DMS 273 treated with DMSO at 0.1 percent for 48 hours (cell line): ENCODE measurements at regions not wholly inside any gene's neighbourhood (a gene's known extent, or its start where the extent isn't known, plus 50 kb on each side); places are given as distances from the start of the nearest gene placed in this dataset.

ENCODE experiments used
- DNase-seq: peaks from one replicate; lab custom pipeline; 2025; lab: John Stamatoyannopoulos, UW

DNA sequence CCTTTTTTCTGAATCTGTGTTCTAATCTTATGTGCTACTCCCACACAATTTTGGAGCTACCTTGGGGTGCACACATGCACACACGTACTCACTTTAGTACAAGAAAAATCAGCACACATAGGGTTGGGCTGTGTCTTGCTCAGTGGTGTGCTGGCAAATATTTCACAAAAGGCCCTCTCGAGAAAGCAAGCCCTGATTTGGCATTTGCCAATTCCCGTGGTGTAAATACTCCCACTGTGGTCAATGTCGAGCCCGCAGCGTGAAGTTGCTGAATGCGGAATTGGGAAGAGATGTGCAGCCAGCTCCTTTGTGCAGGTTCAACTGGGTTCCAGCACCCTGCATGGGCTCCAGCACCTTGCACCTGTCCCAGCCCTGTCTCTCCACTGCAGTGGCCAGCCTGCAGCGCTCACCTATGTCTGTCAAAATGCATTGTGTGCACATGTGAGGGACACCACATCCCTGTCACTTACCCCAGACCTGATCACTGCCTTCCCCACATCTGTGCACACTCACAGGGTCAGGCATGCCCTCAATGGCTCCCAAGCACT is 78.4 kb upstream of the WNT4 start:
- DNase-seq: no peak

DNA sequence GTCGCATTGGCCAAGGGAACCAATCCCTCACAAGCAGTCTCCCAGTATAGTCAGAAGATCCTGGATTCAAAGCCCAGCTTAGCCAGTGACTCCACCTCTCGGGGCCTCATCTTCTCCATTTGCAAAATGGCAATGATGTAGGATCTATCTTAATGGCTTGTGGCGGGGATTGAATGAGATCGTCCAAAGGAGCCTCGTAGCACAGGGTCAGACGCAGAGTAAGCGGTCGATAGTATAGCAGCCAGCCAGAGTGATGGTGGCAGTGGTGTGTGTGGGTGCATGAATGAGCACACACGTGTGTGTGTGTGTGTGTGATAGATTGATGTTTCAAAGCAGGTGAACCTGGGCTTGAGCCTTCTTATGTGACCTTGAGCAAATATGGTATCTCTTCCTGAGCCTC is 79.8 kb upstream of the WNT4 start:
- DNase-seq: no peak

DNA sequence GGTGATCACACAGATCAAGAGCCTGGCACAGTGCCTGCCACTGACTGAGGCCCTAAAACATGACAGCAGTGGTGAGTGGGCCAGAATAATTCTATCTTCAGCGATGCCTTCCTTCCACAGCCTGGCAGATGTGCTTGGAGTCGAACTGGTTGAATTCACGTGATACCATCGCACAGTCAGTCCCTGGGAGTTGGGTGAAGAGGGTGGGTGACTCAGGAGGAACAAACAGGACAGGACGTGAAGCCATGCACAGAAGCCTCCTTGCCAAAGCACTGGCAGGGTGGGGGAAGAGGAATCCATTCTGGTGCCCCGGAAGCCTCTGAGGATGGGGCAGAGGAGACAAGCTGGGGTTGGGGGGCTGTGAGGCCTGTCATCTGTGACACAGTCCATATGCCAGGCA is 80.3 kb upstream of the WNT4 start:
- no peak for DNase-seq

DNA sequence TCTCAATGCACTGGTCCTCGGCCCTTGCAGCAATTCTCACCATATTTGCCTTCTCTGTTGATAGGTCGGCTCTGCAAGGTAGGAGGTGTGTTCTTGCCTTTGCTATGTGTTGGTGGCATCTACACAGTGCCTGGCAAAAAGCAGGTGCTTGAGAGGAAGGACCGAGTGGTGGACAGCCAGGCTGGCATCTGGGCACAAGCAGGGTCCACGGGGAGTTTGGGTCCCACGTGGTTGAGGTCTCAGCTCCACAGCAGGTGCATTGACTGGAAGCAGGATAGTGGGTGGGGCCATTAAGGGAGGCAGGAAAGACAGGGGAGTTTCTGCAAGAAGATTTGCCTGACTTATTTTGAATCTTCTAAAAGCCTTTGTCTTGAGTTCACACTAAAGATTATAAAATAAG is 81.2 kb upstream of the WNT4 start:
- no peak for DNase-seq

DNA sequence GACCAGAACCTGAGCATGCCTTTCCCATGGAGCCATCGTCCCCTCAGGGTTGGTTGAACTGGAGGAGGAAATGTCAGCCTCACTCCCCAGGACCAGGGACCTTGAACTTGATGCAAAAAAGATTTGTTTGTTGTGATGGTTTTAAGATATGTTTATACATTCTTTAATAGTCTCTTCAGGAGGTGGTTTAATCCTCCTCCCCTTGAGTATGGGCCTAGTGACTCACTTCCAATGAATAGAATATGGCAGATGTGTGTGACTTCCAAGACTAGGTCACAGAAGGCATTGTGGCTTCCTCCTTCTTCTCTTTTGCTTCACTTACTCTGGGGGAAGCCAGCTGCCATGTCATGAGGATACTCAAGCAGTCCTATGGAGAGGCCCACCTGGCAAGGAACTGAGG is 81.7 kb upstream of the WNT4 start:
- DNase-seq: no peak

DNA sequence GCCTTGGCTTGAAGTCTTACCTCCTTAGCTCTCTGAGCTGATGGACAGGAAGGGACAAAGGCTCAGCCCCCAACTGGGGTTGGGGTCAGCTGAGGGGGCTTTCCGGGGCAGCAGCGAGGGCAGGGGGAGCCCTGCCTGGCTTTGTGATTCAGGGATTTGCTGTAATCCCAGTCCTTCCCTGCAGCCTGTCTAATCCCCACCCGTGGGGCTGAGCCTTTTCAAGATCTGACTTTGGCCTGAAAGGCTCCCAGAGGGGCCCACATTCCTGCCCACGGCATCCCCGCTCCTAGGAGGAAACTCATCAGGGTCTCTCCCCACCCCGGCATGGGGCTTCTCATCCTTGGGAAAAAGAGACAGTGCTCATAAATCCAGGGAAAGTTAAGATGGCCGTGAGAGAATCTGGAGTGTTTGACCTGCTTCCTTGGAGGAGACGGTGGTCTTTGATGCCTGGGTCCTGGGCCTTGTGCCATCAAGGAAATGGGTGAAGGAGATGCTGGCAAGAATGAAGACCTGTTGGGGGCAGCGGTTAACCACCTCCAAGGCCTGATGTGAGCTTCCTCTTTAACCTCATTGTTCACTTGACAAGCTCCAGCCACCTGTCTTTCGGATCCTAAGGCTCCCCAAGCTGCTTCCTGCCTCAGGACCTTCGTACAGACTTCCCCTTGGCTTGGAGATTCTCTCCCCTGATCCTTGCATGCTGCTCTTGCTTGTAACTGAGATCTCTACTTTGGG is 83.1 kb upstream of the WNT4 start:
- DNase-seq: no peak

DNA sequence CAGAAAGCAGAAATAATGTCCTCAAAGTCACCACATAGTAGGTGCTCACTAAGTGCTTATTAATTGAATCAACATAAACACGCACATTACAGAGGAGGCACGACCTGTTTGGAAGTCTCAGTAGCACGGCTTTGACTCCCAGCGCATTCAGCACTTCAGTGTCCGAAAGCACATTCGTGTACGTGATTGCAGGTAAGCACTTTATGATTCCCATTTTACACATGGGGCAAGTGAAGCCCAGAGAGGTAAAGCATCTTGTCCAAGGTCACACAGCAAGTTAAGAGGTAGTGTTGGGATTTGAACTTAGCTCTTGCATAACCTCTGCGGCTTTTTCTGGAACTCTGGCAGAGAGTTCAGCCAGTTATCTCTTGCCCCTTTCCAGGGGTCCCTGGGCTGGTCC is 85.2 kb upstream of the WNT4 start:
- DNase-seq: no peak

DNA sequence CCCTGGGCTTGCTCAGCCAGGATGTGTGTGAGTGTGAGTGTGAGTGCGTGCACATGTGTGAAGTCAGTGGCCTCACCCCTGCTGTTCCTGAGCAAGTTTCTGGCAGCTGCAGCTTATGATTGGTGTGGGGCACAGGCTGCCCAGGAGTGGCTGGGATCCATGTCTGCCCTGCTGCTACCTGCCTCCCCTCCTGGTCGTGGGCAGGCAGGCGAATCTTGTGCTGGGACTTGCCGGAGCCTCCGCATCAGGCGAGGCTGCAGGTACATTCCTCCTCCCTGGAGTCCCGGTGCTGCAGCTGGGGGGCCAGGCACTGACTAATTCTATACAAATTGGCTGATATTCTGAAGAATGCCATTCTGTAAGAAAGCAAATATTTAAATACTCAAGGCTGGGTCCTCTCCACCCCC is 85.6 kb upstream of the WNT4 start:
- no peak for DNase-seq

DNA sequence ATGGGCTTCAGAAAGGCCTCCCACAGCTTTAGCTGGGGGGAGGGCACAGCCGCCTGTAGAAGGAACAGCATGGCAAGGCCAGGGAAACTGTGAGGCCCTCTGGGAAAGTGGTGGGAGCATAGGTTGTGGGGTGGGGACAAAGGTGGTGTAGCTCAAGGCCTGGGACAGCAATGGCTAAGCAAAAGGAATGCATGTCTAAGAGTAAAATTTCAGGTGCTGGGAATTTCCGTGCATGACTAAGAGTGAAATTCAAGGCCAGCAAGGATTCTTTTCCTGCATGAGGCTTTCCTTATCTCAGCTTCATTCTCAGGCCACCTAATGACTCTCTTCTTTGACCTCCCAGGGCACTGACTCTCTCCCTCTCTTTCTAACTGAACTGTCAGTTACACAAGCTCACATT is 86.5 kb upstream of the WNT4 start:
- DNase-seq: no peak

DNA sequence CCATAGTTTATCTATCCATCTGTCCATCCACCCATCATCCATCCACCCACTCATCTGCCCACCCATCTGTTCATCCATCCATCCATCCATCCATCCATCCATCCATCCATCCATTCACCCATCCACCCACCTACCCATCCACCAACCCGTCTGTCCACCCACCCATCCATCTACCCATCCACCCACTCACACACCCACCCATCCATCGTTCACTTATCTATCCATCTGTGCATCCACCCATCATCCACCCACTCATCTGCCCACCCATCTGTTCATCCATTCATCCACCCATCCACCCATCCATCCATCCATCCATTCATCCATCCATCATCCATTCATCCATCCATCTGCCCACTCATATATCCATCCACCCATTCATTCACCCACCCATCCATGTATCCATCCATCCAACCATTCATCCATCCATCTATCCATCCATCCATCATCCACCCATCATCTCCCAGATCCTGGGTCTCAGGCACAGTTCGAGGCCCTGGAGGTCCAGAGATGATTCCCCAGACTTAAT is 88.2 kb upstream of the WNT4 start:
- no peak for DNase-seq

DNA sequence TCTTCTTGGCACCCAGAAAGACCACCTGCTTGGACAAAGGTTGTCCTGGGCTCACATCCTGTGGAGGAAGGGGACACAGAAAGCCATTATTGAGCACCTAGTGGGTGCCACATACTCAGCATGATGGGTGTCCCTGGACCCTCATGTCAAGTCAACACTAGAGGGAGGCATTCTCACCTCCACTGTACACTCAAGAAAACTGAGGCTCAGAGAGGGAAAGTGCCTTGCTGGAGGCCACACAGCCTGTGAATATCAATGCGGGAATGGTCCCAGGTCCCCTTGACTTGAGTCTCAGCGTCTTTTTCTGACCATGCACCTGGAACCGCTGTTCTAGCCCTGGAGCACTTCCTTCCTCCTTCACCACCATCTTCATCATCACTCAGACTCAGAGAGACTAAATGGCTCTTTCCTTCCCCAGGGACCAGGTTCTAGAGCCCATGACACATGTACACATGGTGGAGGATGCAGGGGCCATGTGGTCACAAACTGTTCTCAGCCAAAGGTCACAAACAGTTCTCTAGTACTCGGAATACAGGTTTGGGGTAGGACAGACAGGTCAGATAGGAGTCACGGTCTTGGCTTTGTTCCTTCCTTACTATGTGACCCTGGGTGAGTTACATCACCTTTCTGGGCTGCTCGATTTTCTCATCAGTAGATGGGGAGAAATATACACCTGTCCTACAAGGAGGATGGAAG is 89.2 kb upstream of the WNT4 start:
- no peak for DNase-seq

DNA sequence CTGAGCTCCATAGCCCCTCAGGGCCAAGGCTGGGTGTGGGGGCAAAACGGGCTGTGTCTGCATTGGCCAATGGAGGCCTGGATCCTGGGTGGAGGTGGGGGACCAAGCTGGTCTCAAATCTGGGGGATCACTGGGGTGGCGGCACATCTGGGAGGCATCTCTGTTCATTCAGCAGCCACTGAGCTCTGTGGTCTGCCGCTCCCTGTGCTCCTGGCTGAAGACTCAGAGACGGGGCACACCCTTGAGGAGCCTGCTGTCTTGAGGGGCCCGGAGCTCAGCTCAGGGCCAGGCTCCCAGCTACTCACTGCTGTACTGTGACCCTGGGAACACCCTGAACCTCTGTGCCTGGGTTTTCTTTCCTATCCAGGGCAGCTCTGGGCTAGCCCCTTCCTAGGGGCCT is 90.3 kb upstream of the WNT4 start:
- DNase-seq: no peak

DNA sequence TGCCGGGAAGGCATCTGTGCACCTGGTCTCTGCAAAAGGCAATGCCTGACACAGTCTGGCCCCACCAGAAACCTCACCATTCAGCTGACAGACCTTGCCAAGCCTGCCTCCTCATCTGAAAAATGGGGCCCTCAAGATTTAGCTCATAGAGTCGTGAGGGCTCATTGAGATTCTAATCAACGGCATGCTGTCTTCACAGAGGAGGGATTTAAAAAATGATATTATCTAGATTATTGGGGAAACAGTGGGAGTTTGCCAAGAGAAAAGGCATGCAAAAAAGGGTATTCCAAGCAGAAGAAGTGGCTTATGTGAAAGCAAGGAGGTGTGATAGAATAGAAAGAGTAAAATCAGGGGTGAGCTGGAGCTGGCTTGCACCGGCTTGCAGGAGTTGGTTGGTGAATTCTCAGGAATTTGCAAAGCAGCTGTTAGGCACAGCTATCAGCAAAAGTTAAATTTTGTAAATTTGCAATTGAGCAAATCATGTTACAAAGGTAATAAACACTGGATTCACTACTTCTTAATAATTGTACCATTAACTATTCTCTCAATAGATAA is 91.7 kb upstream of the WNT4 start:
- DNase-seq: no peak

DNA sequence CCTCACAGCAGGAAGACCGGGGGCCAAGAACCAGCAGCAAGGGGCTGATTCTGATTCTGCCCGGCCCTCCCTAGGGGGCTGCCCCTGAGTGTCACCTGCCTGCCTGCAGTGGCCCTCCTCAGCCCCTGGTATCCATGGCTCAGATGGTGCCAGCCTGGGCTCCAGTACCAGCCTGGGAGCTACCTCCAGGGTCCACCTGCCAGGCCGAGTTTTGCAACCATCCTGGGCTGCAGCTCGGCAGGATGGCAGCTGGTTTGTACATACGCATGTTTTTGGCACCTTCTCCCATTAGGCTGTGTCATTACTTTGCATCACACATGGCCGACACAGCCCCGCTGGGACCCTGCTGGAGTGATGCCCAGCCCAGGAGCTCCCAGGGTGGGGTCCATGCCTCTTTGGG is 93.3 kb upstream of the WNT4 start:
- peak; percentile 55 for DNase-seq

DNA sequence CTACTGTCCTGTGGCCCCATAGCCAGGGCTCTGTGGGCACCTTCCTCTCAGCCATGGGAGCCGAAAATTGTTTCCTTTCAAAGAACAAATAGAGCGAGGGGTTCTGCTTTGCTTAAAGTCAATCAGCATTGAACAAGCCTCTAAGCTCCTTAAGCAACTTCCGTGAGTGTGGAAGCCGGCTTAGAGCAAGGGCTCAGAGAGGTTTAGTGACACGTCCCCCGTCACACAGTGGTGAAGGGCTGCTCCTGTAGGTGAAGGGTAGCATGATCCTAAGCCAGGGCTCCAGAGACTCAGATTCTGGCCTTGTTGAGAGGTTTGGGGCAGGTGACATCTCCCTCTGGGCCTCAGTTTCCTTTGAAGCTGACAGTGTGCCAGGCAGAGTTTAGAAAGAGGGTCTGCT is 94.0 kb upstream of the WNT4 start:
- no peak for DNase-seq

DNA sequence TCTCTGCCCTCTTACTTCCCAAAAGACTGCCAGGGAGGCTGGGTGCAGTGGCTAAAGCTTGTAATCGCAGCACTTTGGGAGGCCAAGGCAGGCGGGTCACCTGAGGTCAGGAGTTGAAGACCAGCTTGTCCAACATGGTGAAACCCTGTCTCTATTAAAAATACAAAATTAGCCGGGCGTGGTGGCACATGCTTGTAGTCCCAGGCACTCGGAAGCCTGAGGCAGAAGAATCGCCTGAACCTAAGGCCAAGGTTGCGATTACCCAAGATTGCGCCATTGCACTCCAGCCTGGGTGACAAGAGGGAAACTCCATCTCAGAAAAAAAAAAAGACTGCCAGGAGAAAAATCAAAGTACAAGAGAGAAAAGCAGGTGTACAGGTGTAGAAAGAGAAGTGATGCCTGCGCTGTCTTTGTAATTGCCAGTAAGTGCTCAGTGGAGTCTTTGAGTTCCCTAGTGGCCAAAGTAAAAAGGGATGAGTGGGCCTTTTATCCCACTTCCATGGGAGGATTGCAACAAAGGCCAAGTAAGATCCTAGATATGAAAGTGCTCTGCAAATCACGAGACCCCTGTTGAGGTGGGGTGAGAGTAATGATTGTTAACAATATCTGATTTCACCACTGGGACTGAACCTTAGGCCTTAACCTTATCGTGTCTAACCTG is 94.7 kb upstream of the WNT4 start:
- no peak for DNase-seq

DNA sequence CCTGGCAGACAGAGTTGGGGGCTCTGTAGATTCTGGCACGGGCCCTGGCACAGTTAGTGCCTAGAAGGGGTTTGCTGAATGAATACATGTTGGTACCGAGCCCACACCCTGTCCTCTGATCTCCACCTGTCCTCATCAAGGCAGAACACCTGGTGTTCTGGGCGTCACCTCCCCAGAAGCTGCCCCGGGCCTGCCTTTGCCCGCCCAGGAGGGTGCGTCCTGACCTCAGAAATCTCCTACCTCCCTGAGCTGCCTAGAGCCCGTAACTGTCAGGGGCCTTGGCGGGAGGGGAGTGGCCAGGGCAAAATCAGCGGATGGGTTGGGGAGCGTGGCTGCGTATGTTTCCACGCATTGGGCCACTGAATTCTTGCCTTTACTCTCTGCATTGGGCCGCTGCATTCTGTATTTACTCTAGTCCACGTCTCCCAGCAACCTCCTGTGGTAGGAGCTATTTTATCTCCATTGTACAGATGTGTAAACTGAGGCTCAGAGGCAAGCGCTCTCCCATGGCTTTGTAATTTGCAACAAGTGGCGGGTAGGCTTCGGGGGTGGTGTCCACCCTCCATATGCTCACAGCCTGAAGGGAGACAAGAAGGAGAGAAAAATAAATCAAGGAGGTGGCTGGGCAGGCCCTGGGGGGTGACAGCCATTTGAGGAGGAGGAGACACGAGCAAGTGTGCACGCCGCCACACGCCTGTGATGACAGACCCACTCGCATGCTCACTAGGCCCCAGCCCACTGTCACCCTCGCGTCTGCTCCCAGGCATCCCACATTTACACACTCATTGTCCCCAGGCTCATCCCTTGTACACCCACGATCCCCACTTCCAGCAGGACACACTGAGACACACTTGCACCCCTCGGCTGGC is 95.7 kb upstream of the WNT4 start:
- no peak for DNase-seq

DNA sequence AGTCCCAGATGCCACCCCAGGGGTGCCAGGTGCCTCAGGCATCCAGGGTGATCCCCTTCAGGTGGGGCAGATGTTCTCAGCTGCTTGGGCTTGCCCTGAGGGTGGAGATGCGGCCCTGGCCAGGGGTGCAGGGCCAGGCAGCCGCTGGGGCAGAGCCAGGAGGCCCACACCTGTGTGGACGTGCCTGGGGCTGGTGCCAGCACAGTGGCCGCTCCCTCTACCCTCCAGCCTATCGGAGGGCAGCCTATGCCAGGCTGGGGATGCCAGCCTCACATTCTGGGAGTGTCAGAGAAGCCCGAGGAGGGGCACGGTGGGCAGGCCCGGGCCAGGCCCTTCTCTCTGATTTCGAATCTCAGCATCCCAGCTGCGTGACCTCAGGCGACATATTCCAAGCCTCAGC is 96.5 kb upstream of the WNT4 start:
- no peak for DNase-seq

DNA sequence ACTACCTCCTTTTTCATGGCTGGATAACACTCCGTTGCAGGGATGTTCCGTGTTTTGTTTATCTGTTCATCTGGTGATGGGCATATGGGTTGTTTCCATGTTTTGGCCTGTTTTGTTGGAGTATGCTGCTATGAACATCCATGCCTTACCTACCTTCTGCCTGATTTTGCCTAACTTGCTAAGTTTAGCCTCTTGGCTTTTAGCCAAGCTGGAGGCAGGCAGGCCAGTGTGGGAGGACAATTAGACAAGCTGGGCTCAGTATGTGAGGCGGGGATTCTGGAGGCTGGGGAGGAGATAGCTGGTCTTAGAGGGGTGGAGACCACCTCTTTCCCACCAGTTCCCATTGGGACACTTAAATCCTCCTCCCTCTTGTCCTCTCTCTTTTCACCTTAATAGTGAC is 98.4 kb upstream of the WNT4 start:
- no peak for DNase-seq

DNA sequence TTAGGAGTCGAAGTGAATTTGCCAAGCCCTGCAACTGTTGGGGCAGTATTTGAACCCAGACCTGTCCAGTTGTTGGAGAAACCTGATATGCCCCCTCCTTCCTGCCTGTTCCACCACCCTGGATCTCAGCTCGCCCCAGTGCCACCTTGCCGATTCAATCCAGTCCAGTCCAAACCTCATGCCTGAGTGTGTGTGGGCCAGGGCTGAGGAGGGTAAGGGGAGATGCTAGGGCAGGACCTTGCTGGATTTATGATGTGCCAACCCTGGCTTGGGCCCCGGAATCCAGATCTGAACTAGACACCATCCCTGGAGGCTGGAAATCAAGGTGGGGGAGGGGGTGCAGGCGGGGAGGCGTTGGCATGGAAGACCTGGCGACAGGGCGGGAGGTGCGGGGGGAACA is 98.9 kb upstream of the WNT4 start:
- DNase-seq: no peak

DNA sequence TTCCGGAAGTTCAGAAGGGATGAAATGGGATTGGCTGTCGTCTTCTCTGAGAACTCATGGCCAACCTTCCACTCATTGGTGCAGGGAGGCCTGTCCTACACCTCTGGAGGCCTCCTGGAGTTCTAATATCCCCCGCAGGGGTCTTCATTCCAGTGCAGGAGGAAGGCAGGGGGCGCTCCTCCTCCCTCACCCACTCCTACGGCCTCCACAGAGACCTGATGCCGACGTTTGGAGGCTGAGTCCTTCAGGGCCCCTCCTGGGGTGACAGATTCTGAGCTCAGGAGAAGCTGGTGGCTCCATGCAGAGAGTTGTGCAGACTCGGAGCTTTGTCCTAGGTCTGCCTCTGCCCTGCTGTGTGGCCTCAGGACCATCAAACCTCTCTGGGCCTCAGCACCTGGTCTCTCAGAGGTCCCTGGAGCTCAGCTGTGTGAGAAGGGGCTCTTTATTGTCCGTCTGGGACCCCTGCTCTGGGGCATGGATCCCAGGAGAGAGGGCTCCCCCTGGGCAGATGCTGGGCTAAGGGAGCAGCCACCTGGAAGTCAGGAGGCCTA is 102.3 kb upstream of the WNT4 start:
- DNase-seq: no peak
